NB4 (cell line): ENCODE measurements at regions not wholly inside any gene's neighbourhood (a gene's known extent, or its start where the extent isn't known, plus 50 kb on each side); places are given as distances from the start of the nearest gene placed in this dataset.

Experiments used
- DNase-seq: peaks from one replicate; pipeline ENCODE4 v3.0.0; 2010; ENCODE audit warnings: low read depth
- H3K4me3 ChIP-seq: one replicate; pipeline ENCODE4 v1.5.1; 2011; ENCODE audit warnings: mild to moderate bottlenecking, low read depth, low read length, moderate library complexity
- MYC ChIP-seq: IDR thresholded peaks from 2 replicates; pipeline ENCODE4 v1.6.1; 2011; ENCODE audit warnings: low read depth, low read length
- POLR2A ChIP-seq: IDR thresholded peaks from 2 replicates; pipeline ENCODE4 v1.6.1; 2011; ENCODE audit warnings: mild to moderate bottlenecking; ENCODE audit not compliant: insufficient read length; ENCODE audit errors: extremely low read depth
- TF ChIP-seq, protein P1 (sequence below): IDR thresholded peaks from 2 replicates; pipeline ENCODE4 v1.6.1; 2011; ENCODE audit warnings: low read depth, low read length
- TF ChIP-seq, protein P2 (sequence below): IDR thresholded peaks from one replicate; pipeline ENCODE4 v1.5.1; 2012; ENCODE audit warnings: low read depth, low read length

DNA sequence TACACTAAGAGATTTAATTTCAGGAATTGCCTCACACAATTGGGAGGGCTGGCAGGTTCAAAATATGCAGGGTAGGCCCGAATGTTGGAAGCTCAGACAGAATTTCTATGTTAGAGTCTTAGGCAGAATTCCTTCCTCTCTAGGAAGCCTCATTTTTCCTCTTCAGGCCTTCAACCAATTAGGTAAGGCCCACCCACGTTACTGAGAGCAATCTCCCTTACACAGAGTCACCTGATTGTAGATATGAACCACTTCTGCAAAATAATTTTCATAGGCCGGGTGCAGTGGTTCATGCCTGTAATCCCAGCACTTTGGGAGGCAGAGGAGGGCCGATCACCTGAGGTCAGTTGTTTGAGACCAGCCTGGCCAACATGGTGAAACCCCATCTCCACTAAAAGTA is 50.2 kb upstream of the HIVEP1 start:
- TF ChIP-seq POLR2A (no peak), MYC (no peak)
- TF ChIP-seq, protein P1, sequence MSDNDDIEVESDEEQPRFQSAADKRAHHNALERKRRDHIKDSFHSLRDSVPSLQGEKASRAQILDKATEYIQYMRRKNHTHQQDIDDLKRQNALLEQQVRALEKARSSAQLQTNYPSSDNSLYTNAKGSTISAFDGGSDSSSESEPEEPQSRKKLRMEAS, result no peak
- TF ChIP-seq, protein P2, sequence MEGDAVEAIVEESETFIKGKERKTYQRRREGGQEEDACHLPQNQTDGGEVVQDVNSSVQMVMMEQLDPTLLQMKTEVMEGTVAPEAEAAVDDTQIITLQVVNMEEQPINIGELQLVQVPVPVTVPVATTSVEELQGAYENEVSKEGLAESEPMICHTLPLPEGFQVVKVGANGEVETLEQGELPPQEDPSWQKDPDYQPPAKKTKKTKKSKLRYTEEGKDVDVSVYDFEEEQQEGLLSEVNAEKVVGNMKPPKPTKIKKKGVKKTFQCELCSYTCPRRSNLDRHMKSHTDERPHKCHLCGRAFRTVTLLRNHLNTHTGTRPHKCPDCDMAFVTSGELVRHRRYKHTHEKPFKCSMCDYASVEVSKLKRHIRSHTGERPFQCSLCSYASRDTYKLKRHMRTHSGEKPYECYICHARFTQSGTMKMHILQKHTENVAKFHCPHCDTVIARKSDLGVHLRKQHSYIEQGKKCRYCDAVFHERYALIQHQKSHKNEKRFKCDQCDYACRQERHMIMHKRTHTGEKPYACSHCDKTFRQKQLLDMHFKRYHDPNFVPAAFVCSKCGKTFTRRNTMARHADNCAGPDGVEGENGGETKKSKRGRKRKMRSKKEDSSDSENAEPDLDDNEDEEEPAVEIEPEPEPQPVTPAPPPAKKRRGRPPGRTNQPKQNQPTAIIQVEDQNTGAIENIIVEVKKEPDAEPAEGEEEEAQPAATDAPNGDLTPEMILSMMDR, result no peak
- H3K4me3 ChIP-seq, result no peak overlapping the region
- DNase-seq, result no peak

DNA sequence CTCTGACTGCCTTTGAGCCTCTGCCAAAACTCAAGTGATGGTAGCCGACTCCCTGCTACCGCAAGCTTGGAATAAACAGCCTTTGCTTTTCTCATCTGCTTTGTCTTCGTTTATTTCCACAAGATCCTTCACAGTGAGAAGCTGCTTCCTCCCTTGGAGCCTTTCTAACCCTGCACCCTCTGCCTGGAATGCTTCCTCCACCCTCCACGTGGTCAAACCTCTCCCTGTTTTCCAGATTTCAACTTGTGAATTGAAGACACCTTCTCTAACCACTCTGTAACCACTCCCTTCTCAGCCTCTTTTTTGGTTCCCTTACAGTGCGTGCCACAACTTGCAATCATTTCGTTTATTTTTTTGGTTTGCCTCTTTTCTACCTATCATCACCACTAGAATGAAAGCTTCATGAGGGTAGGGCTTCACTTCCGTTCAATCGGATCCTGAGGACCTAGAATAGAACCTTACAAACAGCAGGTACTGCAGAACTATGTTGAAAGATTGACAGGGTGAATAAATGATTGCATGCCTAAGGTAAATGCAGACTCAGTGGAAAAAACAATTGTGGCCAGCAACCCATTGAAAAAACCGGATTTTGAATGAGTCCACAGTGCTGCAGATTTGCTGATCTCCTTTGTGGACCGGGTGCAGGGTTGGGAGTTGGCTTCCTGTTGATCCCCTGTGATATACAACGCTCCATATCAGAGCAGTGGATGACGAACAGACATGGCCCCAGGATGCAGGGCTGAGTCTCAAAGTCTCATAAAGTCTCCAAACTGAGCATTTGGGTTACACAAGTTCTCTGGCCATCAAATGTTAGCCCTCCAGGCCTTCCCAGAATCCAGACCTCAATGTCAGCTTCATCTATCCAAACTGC is 51.0 kb upstream of the HIVEP1 start:
- no peak for TF ChIP-seq POLR2A
- no peak for TF ChIP-seq MYC
- TF ChIP-seq, protein P2, result no peak
- TF ChIP-seq, protein P1, result no peak
- no peak overlapping the region for H3K4me3 ChIP-seq
- DNase-seq, result no peak

DNA sequence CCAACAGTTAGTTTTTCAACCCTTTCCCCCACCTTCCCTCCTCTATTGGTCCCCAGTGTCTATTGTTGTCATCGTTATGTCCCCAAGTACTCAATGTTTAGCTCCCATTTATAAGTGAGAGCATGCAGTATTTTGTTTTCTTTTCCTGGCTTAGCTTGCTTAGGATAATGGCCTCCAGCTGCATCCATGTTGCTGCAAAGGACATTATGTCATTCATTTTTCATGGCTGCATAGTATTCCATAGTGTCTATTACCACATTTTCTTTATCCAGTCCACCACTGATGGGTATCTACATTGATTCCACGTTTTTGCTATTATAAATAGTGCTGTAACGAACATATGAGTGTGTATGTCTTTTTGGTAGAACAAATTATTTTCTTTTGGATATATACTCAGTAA is 55.3 kb upstream of the HIVEP1 start:
- H3K4me3 ChIP-seq, result no peak overlapping the region
- TF ChIP-seq MYC (no peak), POLR2A (no peak)
- TF ChIP-seq, protein P1, result no peak
- TF ChIP-seq, protein P2, result no peak
- no peak for DNase-seq

DNA sequence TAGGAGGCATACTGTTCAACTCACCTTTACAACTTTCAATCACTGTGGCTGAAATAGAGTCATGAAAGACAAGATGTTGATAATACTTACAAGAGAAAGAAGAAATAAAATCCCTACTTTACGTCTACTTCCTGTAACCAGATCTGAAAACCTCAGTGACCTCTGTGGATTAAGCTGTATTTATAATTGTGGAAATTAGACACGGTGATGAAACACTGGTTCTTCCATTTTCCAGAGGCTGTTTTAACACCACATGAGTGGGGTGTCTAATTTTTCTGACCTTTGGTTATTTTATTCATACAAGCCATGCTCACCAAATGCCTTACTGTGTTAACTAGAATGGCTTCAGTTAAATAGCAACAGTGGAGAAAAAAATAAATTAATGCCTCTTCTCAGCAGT is 58.5 kb upstream of the HIVEP1 start:
- TF ChIP-seq POLR2A (no peak), MYC (no peak)
- TF ChIP-seq, protein P2, result no peak
- TF ChIP-seq, protein P1, result no peak
- no peak for DNase-seq
- H3K4me3 ChIP-seq, result no peak overlapping the region

DNA sequence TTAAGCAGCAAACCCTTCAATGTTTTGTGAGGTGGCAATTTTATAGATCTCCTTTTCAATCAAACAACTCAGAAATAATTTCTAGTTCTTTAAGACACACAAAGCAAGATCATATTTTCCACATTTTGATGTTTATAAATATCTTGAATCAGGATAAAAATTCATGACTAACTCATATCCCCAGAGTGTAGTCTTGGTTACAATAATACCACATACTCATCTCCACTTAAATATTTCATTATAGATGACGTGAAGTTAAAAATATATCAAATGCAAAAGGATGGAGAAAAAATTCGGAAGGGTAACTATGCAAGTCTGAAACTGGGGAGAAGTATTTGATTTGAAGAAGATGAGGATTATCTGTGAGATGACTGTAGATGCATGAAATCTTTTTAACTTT is 59.8 kb upstream of the HIVEP1 start:
- TF ChIP-seq, protein P2, result no peak
- TF ChIP-seq, protein P1, result no peak
- no peak for TF ChIP-seq MYC
- TF ChIP-seq POLR2A, result no peak
- no peak for DNase-seq
- no peak overlapping the region for H3K4me3 ChIP-seq

DNA sequence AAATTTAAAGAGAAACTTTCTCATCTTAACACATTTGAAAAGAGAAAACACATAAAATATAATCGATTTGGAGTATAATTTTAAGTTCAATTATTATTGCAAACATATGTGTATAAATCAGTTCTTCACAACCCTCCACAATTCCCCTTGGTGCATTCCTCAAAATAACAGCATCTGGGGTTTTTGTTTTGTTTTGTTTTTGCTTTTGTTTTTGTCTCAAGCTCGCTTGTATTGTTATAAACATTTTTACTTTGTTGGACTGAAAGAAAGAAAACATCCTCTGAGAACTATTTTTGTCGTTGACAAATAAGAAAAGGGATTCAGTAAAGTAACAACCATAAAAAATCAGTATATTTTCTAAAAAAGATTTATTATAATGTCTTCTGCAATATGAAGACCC is 60.2 kb upstream of the HIVEP1 start:
- TF ChIP-seq MYC (no peak), POLR2A (no peak)
- TF ChIP-seq, protein P2, result no peak
- TF ChIP-seq, protein P1, result no peak
- no peak overlapping the region for H3K4me3 ChIP-seq
- DNase-seq, result no peak
